Fibroblast of skin of abdomen (primary cell): ENCODE measurements at regions not wholly inside any gene's neighbourhood (a gene's known extent, or its start where the extent isn't known, plus 50 kb on each side); places are given as distances from the start of the nearest gene placed in this dataset.

Experiments
- DNase-seq: peaks from one replicate; pipeline ENCODE4 v3.0.0-alpha.2; 2013

DNA sequence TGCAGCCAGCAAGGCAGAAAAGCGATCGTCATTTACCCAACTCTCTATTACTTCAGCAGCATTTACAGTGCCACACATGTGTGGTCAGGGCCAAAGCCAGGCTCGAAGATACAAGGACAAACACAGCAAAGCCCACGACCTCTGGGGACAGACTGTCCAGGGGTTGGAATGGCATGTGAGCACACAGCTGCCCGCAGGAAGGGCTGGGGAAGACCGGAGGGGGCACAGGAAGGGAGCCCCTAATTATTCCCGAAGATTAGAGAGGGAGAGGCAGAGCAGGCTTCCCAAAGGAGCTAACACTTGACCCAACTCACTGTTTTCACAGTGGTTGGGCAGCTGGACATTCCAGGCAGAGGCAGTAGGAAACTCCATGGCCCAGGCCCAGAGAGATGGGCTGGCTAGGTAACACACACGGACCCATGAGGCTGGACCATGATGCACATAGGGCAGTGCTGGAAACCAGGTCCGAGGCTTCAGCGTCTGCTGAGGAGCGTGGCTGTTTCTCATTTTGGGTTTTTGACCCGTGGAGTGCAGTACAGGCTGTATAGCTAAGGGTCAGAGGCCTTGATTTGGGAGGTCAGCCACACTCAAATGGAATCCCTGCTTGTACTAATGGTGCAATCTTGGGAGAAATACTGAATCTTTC lies 179.8 kb downstream of the FOXO1 start:
- no peak for DNase-seq

DNA sequence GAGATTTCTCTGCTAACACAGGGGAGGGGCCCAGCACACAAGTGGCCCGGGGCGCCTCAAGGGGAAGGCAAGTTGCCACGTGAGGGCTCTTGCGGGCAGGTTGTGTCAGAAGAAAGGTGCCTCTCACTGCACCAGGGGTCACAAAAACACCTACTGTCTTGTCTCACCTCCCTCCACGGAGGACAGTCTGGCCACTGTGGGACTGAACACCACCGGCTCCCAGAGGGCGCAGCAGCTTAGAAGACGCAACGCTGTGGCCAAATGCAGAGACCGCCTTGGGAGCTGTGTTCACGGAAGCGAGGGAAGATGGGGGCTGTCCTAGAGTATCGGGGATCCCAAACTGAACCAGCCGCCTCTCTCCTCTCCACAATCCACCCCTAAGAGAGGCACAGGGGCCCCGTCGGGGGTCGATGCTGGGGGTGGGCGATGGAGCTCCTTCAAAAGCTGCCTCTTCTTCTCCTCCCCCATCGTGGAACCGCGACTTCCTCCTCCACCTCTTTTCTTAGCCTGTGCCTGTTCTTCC lies 177.5 kb downstream of the FOXO1 start:
- no peak for DNase-seq

DNA sequence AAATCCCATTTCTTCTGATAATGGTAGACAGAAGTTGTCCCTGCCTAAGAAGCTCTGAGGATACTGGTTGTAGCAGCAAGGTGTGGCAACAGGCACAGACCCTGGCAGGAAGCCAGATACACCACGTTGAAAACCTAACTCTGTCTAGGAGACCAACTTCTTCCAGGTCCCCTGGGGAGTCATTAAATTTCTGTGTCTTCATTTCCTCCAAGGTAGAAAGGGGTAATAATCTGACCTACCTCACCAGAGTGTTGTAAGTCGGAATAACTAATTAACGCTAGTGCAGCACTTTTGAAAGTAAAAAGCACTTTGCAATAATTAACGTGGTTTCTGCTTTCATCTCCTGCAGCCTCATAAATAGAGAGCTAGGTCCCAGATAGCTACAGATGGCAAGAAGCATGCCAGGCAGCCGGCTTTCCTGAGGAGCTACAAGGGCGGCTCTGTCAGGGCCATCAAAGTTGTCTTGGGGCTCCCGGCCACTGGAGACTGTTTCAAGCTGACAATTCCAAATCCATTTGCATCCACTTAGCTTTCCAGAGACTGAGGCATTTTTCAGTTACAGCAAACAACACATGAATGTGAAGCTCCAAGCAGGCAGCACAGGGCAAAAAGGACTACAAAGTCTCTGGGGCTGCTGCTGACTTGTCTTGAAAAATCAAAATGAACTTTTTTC lies 176.2 kb downstream of the FOXO1 start:
- no peak for DNase-seq

DNA sequence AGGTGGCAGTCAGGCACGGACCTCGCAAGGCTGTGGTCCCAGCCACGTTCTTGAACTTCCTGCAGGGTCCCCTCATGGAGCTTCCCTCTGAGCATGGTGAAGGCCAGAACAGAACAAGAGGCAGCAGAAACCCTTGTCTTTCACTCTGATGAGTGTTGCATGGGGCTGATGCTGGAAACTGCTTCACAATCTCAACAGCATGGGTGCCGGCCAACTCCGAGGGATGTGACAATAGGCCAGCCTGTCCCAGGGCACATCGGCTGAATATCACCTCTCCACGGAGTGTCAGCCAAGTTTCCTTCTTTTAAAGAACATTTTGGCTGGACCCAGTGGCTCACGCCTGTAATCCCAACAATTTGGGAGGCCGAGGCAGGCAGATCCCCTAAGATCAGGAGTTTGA lies 173.9 kb downstream of the FOXO1 start:
- DNase-seq = no peak

DNA sequence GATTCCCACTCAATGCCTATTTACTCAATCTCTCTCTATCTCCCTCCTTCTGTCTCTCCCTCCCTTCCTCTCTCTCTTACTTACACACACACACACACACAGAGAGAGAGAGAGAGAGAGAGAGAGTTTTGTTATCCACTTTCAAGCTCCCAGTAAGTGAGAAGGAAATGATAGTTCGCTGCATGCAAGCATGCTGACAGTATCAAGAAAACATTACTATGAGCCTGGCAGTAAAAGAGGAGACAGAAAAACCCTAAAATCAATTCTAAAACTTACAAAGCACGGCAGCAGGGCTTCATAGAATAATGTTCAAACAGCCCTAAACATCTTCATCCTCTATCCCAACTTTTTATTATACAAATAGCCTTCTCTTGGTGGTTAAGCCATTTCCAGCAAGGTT lies 171.9 kb downstream of the FOXO1 start:
- DNase-seq = no peak

DNA sequence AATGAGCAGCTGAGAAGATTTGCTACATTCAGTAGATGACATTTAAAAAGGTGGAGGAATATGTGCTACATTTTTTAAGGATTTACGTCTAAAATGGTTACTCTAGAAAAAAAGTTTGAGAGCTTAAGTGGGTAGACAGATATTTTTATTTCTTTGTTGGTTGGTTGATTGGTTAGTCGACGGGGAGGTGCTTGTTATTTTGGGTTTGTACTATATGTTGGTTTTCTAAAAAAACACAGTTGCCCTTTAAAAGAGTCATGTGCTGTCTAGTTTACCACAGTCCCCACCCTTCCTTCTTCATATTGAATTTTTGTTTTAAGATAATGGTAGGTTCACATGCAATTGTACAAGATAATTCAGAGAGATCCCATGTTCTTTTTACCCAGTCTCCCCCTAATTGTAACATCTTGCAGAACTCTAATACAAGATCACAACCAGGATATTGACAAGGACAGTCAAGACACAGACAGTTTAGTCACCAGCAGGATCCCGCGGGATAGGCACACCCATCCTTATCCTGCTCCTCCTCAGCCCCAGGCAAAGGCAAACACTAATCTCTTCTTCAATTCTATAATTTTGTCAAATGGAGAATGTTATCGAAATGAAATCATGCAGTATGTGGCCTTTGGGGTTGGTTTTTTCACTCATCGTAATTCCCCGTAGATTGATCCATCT lies 171.4 kb downstream of the FOXO1 start:
- no peak for DNase-seq

DNA sequence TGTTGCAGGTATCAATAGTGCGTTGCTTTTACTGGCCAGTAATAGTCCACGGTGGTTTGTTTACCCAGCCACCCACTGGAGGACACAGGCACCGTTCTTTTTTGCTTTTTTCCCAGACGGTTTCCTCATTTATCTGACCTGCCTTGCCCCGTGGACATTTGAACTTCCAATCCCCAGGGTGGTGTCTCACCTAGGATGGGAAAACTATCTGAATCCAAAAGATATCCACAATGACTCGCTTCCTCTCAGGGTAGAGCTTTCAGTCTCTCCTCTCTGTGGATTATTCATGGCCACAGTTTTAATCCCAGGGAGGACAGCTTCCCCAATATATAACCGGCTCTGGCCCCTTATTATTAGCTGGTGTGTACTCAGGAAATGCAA lies 170.8 kb downstream of the FOXO1 start:
- no peak for DNase-seq

DNA sequence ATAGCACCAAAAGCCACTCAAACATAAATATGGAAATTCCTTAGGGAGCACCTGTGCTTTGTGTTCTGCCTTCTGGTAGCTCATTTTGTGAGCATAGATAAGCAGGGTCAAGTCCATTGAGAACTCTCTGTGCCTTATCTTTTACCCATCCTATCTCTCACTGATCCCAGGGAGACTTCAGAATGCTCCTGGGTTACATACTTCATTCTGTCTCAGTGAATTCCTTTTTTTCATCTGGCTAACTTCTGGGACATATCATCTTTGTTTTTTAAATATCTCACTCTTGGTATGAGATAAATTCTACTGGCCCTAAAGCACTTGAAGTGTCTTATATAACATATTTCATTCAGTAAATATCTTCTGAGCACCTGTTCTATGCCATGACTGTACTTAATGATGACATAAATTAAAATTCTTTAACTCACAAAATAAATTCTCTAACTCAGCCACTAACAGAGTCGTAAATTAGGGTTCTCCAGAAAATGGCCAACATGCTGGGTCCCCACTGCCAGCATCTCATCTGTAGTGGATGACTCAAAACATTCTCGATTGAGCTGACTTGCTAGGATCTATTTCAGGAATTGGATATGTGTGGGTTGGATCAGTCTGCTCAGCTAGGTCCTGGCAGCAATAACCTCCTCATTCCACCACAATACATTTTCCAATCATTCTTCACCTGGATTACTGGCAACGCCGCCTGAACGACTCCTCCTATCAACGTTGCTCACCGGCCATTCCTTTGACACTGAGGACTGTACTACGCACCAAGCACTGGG lies 170.2 kb downstream of the FOXO1 start:
- DNase-seq = no peak

DNA sequence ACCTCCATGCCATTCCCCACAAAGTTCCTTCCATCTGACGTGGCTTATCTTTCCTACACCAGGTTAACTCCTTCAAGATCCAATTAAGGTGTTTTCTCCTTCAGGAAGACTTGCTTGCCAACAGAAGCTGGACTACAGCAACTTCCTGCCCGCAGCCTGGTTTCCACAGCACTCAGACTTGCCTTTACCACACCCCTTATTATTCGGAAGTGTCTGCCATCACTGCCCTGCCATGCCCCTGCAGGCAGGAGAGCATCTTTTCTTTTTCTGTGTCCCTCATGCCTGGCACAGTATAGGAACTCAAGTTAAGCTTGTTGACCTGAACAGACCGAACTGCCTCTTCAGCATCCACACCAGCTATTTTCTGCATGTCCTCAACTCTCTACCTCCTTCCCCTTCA lies 168.0 kb downstream of the FOXO1 start:
- DNase-seq = no peak

DNA sequence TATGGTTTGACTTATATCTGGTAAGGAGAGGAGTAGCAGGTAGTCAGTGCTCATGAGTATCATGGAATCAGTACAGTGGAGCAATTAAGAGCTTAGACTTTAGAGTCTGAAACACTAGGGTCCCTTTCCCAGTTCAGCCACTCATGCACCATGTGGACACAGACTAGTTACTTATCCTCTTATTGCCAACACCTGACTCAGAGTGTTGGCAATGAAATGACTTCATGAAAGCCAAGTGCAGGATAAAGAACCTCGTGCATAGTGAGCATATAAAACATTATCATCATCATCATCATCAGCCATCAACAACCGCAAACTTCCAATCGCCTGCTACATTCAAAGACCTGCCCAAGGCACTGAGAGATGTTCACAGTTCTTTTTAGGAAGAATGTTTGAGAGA lies 164.2 kb downstream of the FOXO1 start:
- no peak for DNase-seq

DNA sequence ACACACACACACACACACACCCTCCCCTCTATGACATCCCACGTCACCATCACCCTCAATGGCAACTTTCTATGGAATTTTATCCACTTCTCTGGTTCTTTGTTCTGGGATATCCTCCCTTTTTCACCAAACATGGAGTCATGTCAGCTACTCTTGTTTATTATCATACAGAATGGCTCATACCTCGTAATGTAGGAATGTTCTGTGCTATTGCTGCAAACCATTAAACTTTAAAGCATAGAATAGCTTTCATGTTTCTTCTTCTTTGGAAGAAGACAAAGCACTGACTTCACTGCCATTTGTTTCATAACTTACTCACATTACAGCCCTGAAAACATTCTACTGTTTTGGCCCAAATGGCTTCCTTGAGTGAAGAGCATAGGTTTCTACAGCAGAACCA lies 163.4 kb downstream of the FOXO1 start:
- DNase-seq = peak; percentile 8

DNA sequence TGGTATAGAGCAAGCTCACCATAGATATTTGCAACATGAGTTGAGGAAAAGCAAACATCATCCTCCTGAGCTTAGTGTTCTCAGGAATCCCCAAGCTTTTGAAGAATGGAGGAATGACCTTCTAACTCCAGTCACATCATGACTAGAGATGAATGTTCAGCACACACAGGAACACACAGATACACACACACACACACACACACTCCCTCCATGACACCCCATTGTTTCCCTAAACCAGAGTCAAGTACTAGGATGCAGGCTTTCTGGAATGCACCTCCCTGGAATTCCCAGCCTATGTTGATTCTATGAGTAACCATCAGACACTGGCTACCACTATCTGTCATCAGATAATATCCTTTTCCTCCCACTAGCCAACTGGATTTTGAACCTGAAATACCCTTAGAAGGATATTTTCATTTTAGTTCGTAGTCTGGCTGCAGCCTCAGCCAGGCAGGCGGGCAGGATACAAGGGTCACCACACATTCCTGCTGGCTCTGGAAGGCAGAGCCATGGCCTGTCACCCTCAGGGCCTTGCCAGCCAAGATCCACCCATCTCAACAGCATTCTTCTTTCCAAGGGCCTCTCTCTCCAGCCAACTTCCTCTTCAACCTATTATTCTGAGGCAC lies 162.4 kb downstream of the FOXO1 start:
- DNase-seq = peak; percentile 86

DNA sequence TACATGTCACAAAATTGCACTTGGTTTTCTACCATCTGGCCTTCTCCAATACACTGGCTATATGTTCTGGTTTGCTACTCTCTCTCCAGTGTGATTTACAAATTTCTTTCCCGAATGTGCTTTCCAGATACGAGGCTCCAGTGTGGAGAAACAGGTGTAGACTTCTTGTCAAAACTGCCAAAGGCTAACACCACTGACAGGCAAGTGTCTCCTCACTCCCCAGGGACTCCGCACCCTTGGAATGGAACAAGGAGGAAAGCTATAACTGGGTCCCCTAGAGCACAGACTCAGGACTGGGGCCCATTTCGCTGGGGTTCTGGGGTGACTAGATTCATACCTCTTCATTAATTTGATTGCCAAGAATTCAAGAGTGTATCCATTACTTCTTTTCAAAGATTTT lies 161.8 kb downstream of the FOXO1 start:
- no peak for DNase-seq

DNA sequence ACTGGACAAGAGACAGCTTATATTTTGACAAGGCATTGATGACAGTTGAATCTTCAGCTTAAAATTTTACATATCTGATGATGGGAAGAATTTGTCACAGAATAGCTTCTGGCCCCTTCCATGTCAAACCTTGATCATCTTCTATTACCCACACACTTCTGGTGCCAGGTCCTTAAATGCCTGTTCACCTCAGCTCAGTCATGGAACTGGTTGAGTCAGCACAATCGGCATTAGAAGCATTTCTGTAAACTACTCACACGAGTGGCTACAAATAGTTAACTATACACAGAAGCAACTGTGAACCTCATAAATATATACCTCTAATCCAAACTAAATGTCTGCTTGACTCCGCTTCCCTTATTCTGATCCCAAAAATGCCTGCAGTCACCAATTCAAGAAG lies 161.2 kb downstream of the FOXO1 start:
- DNase-seq = peak; percentile 32
